BE2C (cell line): ENCODE measurements at regions not wholly inside any gene's neighbourhood (a gene's known extent, or its start where the extent isn't known, plus 50 kb on each side); places are given as distances from the start of the nearest gene placed in this dataset.
"Not testable (repeated sequence)": the region's sequence is repeated elsewhere in the genome, so short reads cannot be mapped to it uniquely, and the experiment has no call there.

ENCODE experiments used
- DNase-seq: peaks from one replicate; pipeline ENCODE4 v3.0.0-alpha.2; 2020
- H3K27me3 ChIP-seq: fragments of 250-450 bp; sonication (Bioruptor Pico); 2 replicates; pipeline ENCODE4 v1.5.1; 2020; ENCODE audit warnings: mild to moderate bottlenecking
- H3K36me3 ChIP-seq: fragments of 250-450 bp; sonication (Bioruptor Pico); 2 replicates; pipeline ENCODE4 v1.5.1; 2020; ENCODE audit warnings: mild to moderate bottlenecking
- H3K4me1 ChIP-seq: fragments of 250-450 bp; sonication (Bioruptor Pico); 2 replicates; pipeline ENCODE4 v1.5.1; 2020
- H3K4me3 ChIP-seq: 2 replicates; pipeline ENCODE4 v1.5.1; 2011; ENCODE audit warnings: low read depth, low read length
- H3K9me3 ChIP-seq: fragments of 250-450 bp; sonication (Bioruptor Pico); 2 replicates; pipeline ENCODE4 v1.5.1; 2020
- TF ChIP-seq, protein P1 (sequence below): IDR thresholded peaks from 2 replicates; pipeline ENCODE4 v1.5.1; 2012; ENCODE audit warnings: mild to moderate bottlenecking, low read depth, low read length

DNA sequence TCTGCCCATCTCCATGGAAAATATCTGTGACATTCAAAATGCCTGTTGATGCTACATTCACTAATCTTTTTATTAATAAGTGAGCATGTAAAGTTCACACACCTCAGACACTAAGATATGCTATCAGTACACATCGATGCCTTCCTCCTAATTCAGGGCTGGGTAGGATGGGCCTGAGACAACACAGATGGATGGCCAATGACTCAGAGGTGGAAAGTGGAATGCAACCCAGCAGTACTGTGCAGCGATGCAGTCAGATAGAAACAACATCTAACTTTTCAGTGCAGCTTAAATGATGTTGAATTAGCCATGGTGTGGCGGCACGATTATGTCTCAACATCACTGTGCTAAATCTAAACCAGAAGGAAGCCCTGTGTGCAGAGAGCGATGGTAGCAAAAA is 161.6 kb upstream of the KCNJ15 start:
- no peak for DNase-seq
- TF ChIP-seq, protein P1, sequence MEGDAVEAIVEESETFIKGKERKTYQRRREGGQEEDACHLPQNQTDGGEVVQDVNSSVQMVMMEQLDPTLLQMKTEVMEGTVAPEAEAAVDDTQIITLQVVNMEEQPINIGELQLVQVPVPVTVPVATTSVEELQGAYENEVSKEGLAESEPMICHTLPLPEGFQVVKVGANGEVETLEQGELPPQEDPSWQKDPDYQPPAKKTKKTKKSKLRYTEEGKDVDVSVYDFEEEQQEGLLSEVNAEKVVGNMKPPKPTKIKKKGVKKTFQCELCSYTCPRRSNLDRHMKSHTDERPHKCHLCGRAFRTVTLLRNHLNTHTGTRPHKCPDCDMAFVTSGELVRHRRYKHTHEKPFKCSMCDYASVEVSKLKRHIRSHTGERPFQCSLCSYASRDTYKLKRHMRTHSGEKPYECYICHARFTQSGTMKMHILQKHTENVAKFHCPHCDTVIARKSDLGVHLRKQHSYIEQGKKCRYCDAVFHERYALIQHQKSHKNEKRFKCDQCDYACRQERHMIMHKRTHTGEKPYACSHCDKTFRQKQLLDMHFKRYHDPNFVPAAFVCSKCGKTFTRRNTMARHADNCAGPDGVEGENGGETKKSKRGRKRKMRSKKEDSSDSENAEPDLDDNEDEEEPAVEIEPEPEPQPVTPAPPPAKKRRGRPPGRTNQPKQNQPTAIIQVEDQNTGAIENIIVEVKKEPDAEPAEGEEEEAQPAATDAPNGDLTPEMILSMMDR, result no peak
- H3K27me3 ChIP-seq, result no peaks in the 10 kb centered on the region
- H3K36me3 ChIP-seq, result no peaks in the 10 kb centered on the region
- no peak overlapping the region for H3K4me3 ChIP-seq
- no peaks in the 10 kb centered on the region; the same call in 1 of the 2 replicates for H3K9me3 ChIP-seq
- no peaks in the 10 kb centered on the region for H3K4me1 ChIP-seq

DNA sequence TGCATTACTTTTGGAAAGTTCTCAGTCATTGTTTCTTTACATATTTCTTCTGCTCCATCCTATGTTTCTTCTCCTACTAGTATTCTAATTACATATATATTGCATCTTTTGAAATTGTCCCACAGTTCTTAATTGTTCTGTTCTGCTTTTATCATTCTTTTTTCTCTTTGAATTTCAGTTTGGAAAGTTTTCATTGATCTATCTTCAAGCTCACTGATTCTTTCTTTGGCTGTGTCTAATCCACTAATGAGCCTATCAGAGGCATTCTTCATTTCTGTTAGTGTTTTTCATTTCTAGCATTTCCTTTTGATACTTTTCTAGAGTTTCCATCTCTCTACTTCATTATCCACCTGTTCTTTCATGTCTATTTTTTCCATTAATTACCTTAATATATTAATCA is 159.0 kb upstream of the KCNJ15 start:
- H3K4me3 ChIP-seq, result no peak overlapping the region
- no peaks in the 10 kb centered on the region for H3K27me3 ChIP-seq
- no peaks in the 10 kb centered on the region for H3K9me3 ChIP-seq
- no peaks in the 10 kb centered on the region for H3K4me1 ChIP-seq
- DNase-seq, result no peak
- TF ChIP-seq, protein P1, result no peak
- H3K36me3 ChIP-seq, result no peaks in the 10 kb centered on the region

DNA sequence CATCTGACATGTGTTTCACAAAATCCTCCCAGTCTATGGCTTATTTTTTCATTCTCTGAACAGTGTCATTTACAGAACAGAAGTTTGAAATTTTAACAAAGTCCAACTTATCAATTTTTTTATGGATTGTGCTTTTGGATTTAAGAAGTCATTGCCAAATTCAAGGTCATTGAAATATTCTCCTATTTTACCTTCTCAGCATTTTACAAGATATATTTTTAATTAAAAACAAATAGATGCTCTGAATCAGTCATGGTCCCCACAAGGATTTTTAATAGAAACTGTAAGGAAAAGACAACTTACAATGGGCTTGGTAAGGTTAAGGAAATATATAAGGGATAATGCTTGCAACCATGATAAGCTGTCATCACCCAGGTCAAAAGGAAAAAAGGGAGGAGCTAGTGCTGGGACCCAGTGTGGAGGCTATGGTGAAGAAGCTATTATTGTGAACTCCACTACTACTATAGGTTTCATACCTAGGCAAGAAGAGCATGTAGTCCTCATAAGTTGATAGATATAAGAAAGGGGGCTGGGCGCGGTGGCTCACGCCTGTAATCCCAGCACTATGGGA is 144.5 kb upstream of the KCNJ15 start:
- Histone ChIP-seq H3K4me3 (no peak overlapping the region), H3K36me3 (no peaks in the 10 kb centered on the region), H3K9me3 (no peaks in the 10 kb centered on the region; the same call in 1 of the 2 replicates), H3K4me1 (no peaks in the 10 kb centered on the region), H3K27me3 (no peaks in the 10 kb centered on the region)
- no peak for DNase-seq
- TF ChIP-seq, protein P1, result no peak

DNA sequence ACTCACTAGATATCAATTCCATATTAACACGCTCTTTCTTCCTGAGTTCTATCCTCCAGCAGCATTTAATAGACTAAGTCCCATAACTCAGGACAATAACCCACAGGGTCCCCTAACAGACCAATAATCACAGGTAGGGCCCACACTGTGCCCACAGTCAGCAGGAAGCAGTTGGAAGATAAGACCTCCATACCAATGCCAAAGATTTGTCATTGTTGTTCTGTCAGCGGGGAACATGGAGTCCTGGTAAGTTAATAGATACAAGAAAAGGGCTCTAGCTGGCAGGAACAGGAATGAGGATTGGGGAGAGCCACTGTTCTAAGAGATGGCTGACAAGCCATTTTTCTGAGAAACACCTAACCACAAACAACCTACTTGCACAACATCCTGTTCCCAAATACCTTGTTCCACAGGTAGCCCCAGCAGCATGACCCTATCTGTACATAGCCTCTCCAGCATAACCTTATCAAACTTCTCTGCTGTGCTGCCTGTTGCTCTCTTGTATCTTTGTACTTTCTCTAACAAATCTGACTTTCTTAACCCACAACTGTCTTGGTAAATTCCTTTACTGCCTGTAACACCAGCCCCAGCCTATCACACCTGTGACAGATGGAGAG is 142.0 kb upstream of the KCNJ15 start:
- H3K9me3 ChIP-seq, result no peaks in the 10 kb centered on the region
- no peak for DNase-seq
- no peaks in the 10 kb centered on the region for H3K27me3 ChIP-seq
- H3K4me1 ChIP-seq, result no peaks in the 10 kb centered on the region
- TF ChIP-seq, protein P1, result no peak
- no peaks in the 10 kb centered on the region for H3K36me3 ChIP-seq
- H3K4me3 ChIP-seq, result no peak overlapping the region

DNA sequence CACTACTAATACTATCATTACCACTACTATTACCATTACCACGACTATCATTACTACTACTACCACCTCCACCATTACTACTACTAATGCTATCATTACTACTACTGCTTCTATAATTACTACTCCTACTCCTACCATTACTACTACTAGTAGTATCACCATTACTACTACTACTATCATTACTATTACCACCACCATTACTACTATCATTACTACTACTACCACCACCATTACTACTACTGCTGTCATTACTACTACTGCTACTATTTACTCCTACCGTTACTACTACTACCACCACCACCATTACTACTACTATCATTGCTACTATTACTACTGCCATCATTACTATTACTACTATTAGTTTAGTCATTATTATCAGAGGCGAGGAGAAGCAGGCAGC is 140.9 kb upstream of the KCNJ15 start:
- Histone ChIP-seq H3K4me3 (no peak overlapping the region), H3K36me3 (no peaks in the 10 kb centered on the region)
- DNase-seq, result no peak

DNA sequence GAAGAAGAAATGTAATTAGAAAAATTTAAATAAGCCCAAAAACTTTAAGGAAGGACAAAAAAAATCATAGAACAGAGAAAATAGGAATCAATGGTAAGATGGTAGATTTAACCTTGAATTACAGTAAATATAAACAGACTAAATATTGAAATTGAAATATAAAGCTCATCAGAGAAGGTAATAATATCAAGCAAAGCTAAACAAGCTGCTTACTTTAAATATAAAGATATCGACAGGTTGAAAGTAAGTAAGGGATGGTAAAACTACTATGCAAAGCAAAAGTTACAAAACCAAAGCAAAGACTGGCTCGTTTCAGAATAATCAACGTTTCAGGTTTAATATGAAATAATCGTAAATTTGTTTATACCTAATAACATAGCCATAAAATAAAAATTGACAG is 137.0 kb upstream of the KCNJ15 start:
- H3K4me3 ChIP-seq, result no peak overlapping the region
- TF ChIP-seq, protein P1, result no peak
- H3K36me3 ChIP-seq, result no peaks in the 10 kb centered on the region
- H3K27me3 ChIP-seq, result no peaks in the 10 kb centered on the region
- no peak for DNase-seq
- H3K4me1 ChIP-seq, result no peaks in the 10 kb centered on the region
- H3K9me3 ChIP-seq, result no peaks in the 10 kb centered on the region

More for the DNA sequence above, 140.9 kb upstream of the KCNJ15 start:
- Histone ChIP-seq H3K4me1 (no peaks in the 10 kb centered on the region), H3K27me3 (no peaks in the 10 kb centered on the region), H3K9me3 (no peaks in the 10 kb centered on the region)
- TF ChIP-seq, protein P1, result no peak

DNA sequence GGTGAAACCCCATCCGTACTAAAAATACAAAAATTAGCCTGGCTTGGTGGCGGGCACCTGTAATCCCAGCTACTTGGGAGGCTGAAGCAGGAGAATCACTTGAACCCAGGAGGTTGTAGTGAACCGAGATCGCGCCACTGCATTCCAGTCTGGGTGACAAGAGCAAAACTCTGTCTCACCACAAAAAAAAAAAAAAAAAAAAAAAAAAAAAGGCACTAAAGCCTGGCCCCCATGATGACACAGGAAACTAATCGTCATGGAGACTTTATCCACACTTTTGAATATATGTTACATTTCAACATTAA is 136.2 kb upstream of the KCNJ15 start:
- not testable (repeated sequence) for H3K27me3 ChIP-seq, H3K36me3 ChIP-seq, H3K9me3 ChIP-seq, DNase-seq, H3K4me1 ChIP-seq
- peak overlapping the region; percentile 63 for H3K4me3 ChIP-seq
